ENCODE measurements at regions not wholly inside any gene's neighbourhood (a gene's known extent, or its start where the extent isn't known, plus 50 kb on each side); places are given as distances from the start of the nearest gene placed in this dataset.

GRCh38 chr9:14508884-14509283, 184.3 kb downstream of the ZDHHC21 start:
- TF ChIP-seq POLR2A (IDR thresholded peaks at IDR 0.05; ENCODE audit: low read depth, low read length): no peak
- no peak for FAIRE-seq
- DNase-seq (ENCODE audit: insufficient read length, low spot score): no peak

DNA sequence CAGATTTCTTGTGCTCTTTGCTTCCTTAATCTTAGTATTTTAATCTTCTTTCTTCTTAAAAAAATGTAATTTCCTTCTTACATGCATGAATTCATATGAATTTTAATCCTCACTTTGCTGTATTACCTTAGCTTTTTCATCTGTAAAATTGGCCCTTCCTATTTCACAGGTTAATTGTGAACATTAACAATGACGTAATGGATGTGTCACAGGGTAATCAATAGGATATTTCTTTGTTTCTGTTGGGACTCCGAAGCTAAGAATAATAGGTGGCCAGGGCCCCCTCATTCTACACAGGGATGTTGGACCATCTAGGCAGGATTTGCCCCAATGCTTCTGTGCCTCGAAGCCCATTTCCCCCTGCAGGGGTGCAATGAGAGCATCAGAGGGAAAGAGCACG, 187.4 kb upstream of the NFIB start:
- FAIRE-seq: no peak
- TF ChIP-seq POLR2A (IDR thresholded peaks at IDR 0.05; ENCODE audit: low read depth, low read length): no peak
- DNase-seq (ENCODE audit: insufficient read length, low spot score): no peak

- no peak for DNase-seq (ENCODE audit: insufficient read length, low spot score)
- no peak for TF ChIP-seq POLR2A (IDR thresholded peaks at IDR 0.05; ENCODE audit: low read depth, low read length)
- no peak for FAIRE-seq
Observed at GRCh38 chr9:14500705-14501104, 186.8 kb upstream of the NFIB start.

DNA sequence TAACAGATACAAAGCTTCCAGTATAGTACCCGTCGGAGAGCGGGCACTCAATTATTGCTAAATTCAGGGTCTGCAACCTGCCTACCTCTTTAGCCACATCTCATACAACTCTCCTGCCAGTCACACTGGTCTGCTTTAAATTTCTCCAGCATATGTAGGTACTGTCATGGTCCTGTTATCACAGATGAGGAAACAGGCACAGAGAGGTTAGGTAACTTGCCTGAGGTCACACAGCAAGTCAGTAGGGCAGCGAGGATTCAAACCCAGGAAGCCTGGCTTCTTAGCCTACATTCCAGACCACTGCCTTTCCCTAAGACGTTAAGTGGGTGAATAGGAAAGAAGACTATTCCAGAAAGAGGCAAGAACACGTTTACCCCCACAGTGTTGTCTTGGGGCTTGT, 186.0 kb upstream of the NFIB start:
- no peak for FAIRE-seq
- no peak for TF ChIP-seq POLR2A (IDR thresholded peaks at IDR 0.05; ENCODE audit: low read depth, low read length)

GRCh38 chr9:14498824-14499223, 184.9 kb upstream of the NFIB start:
- DNase-seq (ENCODE audit: insufficient read length, low spot score) (no peak), FAIRE-seq (no peak)
- no peak for TF ChIP-seq POLR2A (IDR thresholded peaks at IDR 0.05; ENCODE audit: low read depth, low read length)

More for the DNA sequence above, 186.0 kb upstream of the NFIB start:
- DNase-seq (ENCODE audit: insufficient read length, low spot score): no peak

- no peak for TF ChIP-seq POLR2A (IDR thresholded peaks at IDR 0.05; ENCODE audit: low read depth, low read length)
- no peak for FAIRE-seq
- no peak for DNase-seq (ENCODE audit: insufficient read length, low spot score)
Observed at GRCh38 chr9:14497476-14497875, 183.5 kb upstream of the NFIB start.

DNA sequence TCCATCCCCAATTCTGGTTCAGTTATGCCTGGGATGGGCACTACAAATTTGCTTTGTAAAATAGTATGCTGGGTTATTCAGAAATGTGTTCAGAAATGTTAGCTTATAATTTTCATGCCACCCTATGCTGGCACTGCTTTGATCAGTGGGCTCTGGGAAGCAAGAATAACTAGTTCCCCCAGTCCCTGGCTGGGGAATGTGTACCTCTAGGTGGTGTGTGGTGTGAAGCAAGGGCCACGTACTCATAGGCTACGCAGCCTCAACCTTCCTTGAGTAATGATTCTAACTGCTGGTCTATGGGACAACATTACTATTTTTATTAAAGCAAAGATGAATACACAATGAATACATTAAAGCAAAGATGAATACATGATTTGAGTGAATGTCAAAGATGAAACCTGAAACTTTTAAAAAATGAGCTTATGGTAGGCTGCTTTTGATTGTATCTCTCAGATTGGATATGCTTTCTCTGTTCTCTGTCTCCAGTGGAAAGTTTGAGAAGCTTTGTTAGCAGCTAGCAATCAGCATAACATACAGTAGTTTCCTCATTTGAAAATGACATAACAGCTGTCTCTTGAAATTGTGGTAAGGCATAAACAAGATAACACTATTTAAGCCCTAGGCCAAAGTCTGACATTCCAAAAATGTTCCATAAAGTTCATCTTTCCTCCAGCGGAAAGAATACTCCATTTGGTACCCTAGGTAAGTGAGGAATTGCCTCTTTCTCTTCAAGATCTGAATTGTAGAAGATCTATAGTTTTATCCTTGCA, 174.7 kb upstream of the NFIB start:
- DNase-seq (ENCODE audit: insufficient read length, low spot score): no peak
- FAIRE-seq: no peak
- no peak for TF ChIP-seq POLR2A (IDR thresholded peaks at IDR 0.05; ENCODE audit: low read depth, low read length)

GRCh38 chr9:14487547-14488185, 173.7 kb upstream of the NFIB start:
- TF ChIP-seq POLR2A (IDR thresholded peaks at IDR 0.05; ENCODE audit: low read depth, low read length): no peak
- FAIRE-seq (no peak), DNase-seq (ENCODE audit: insufficient read length, low spot score) (no peak)

- DNase-seq (ENCODE audit: insufficient read length, low spot score): no peak
- no peak for TF ChIP-seq POLR2A (IDR thresholded peaks at IDR 0.05; ENCODE audit: low read depth, low read length)
- no peak for FAIRE-seq
Observed at GRCh38 chr9:14485366-14485765, 171.4 kb upstream of the NFIB start.

DNA sequence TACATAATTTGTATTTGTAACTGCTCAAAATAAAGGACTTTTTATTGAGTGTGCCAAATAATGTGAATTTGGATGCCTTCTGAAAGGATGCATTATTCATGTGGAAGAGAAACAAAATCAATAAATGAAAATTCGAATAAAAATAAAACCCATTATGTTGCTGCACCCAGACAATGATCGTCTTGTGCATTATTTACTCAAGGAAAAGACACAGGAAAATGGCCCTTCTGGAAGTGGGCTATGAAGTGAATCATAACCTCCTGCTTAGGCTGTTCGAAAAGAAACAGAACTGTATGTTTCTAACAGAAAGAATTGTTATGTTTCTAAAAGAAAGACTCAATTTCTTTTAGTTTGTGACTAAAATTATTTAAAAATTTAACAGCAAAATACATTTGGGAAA, 168.9 kb upstream of the NFIB start:
- FAIRE-seq (no peak), DNase-seq (ENCODE audit: insufficient read length, low spot score) (no peak)
- TF ChIP-seq POLR2A (IDR thresholded peaks at IDR 0.05; ENCODE audit: low read depth, low read length): no peak

DNA sequence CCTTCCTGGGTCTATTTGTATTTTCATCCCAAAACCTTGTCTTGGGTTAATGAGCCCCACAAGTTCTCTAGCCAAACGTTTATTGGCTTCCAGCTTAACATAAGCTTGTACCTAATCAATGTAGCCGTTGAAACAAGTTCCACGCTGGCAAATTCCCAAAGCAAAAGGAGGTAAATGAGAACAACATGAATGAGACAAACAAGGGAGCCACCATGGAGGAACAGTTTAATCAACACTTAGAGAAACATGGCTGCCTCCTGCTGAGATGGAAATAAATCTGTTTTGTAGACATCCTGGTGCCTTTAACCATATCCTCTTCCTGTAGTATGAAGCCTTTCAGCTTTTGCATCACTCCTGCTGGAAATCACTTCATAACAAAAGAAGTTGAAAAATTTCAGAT, 166.6 kb upstream of the NFIB start:
- no peak for FAIRE-seq
- TF ChIP-seq POLR2A (IDR thresholded peaks at IDR 0.05; ENCODE audit: low read depth, low read length): no peak
- DNase-seq (ENCODE audit: insufficient read length, low spot score): no peak

DNA sequence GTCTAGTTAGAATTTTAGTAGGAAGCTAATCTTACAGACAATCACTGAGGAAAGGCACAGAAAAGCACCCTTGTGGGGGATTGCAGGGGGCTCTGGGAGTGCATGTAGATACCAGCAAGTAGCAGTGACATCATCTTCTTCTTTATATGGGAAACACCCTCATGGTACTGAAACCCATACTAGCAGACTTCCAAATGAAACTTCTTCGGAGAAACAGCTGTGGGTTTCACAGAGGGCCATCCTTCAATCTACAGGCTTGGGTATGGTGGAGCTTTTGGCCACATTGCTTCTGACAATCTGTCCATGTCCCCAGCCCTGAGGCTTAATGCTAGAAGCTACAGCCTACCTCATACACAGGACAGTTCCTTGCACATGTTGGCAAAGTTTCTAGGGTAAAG, 165.2 kb upstream of the NFIB start:
- DNase-seq (ENCODE audit: insufficient read length, low spot score) (no peak), FAIRE-seq (no peak)
- TF ChIP-seq POLR2A (IDR thresholded peaks at IDR 0.05; ENCODE audit: low read depth, low read length): no peak

DNA sequence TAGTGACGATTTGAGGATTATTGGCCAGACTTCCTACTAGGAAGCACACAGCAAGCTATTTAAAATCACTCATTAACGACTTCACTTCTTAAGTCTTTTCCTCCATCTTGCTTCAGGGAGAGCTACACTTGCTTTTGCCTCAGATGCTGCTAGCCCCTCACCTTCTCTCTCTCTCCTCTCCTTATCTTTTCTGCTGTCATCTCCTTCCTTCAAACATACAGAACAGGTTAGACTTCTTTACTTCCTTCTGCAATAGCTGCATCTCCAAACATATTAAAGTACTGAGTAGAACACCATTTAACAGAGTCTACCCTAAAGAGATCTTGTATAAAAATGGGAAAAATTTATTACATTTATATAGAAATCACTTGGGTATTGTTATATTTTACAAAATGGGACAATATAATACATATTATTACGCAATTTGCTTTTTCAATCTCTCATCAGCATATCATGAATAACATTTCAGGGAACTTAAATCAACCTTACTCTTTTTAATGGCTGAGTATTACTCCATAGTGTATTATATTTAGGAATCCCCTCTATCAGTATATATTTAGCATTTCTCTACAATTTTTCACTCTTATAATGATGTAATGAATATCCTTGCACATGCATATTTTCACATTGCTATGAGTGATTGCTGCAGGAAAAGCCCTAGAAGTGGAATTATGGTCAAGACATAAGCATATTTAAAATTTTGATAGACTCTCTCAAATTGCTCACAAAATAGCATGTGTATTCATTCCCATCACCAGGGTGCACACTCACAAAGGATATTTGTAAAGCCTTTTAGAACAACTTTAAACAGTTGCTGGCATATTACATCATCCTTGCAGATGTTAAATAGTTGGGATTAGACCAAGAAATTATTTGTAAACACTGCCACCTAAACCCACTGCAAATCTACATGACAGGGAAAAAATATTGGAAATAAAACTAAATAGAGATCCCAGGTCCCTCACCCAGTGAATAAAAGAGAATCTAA, 164.5 kb upstream of the NFIB start:
- FAIRE-seq: no peak
- no peak for TF ChIP-seq POLR2A (IDR thresholded peaks at IDR 0.05; ENCODE audit: low read depth, low read length)
- no peak for DNase-seq (ENCODE audit: insufficient read length, low spot score)

GRCh38 chr9:14471041-14471440, 157.1 kb upstream of the NFIB start:
- DNase-seq (ENCODE audit: insufficient read length, low spot score): no peak
- TF ChIP-seq POLR2A (IDR thresholded peaks at IDR 0.05; ENCODE audit: low read depth, low read length): no peak
- no peak for FAIRE-seq
